IPS-NIHi11 (cell line): ENCODE measurements at regions not wholly inside any gene's neighbourhood (a gene's known extent, or its start where the extent isn't known, plus 50 kb on each side); places are given as distances from the start of the nearest gene placed in this dataset.

Experiments
- DNase-seq: peaks from one replicate; pipeline ENCODE4 v3.0.0; 2012; ENCODE audit warnings: mixed read lengths, low spot score

DNA sequence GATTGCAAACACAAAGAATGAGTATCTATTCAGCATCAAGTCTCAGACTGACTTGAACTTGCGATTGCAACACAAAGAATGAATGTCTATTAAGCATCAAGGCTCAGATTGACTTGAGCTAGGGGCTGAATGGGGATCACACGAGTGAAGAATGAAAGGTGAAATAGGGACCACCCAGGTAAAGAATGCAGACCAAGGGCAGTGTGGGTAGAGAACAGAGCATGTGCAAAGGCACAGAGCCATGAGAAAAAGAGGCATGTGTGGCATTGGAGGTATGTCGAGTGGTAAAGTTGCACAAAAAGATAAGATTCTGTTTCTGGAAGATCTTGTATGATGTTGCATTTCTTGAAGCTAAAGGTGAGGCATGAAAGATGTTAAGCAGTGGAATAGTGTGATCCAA, 119.4 kb upstream of the GPR149 start:
- DNase-seq, result no peak

DNA sequence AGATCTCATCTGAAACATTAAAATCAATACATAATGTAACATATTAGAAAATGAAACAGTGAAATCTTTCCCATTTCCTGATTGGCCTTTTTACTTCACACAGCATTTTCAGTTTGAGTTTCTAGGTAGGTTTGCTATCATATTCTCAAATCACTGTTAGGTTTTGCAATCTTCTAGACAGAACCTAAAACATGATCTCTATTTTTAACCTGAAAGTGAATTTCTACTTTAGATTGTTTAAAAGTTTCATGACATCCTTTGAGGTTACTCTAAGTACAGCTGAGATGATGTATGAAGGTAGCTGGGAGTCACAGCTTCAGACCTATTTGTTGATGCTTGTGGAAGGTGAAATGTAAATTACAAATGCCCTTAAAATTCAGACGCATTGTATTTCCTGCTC, 118.4 kb upstream of the GPR149 start:
- DNase-seq, result no peak

DNA sequence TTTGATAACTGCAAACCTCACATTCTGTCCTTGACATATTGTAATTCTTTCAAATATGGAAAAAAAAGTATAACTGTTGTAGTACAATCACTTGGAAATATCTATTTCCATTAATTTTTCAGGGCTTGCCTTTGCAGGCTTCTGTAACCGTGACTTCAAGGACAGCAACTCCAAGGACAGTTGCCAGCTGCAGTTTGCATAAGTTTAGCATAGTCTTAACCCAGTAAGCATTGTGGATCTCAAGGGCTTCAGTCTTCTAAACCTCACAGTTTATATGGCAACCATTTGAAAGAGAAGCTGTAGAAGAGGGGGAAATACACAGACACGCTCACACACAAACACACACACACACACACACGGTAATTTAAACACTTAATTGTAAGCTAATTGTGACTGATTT, 112.8 kb upstream of the GPR149 start:
- no peak for DNase-seq

DNA sequence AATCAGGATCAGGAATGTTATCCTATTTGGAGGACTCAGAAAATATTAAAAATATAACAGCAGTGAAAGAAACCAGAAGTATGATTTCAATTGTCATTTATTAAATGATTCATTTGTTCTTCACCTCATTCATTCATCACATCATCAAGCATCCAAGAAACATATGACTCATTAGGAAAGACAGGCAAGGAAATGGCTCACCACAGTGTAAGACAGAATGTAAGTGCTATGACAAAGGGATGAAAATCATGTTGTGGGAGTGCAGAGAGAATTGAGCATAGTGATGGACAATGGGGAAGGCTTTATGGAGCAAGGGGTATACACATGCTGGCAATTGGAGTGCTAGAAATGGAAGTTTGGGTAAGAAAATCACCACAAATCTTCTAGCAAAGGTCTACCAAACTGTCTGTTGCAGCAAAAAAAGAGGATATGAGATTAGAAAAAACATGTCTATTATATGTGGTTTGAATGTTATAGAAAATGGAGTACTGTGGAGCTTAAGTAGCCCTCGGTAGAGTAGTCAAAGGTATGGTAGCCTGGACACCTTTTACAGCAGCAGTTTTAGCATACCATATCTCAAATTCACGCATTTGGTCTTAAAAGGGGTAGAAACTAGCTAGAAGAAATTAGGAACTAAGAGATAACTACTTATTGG, 111.1 kb upstream of the GPR149 start:
- DNase-seq, result no peak

- no peak for DNase-seq
Measured at GRCh38 chr3:154538566-154539360, 108.8 kb upstream of the GPR149 start.

DNA sequence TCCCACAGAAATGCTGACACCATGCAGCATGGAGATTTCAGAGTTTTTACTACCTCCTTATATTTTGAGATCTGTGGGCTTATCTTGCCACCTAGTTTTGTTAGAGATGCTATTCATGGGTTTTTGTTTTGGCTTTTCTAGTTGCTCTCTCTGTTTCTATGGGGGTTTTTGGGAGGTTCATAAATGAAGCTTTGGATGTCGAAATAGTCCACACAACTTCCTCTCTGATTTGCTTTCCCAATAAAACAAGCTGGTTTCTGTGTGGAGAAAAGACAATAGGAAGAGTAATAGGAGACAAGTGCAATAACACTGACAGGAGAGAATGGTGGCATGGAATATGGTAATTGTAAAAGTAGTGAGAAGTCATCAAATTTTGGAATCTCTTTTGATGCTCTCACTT, 106.8 kb upstream of the GPR149 start:
- DNase-seq, result no peak

- no peak for DNase-seq
Measured at GRCh38 chr3:154522036-154522602, 92.1 kb upstream of the GPR149 start.

GRCh38 chr3:154517404-154517803, 87.4 kb upstream of the GPR149 start:
- DNase-seq, result no peak

DNA sequence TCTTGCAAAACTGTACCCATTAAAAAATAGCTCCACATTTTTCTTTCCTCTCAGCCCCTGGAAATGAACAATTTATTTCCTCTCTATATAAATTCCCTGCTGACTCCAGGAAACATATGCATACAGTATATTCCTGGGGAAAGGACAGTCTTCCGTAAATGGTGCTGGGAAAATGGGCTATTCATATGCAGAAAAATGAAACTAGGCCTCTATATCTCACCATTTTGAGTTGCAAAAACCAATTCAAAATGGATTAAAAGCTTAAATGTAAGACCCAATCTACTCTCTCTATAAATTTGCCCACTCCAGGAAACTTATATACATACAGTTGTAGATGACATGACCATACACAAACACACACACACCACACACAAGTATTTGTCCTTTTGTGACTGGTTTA, 85.9 kb upstream of the GPR149 start:
- no peak for DNase-seq

GRCh38 chr3:154510780-154511179, 80.8 kb upstream of the GPR149 start:
- DNase-seq, result peak; percentile 12

DNA sequence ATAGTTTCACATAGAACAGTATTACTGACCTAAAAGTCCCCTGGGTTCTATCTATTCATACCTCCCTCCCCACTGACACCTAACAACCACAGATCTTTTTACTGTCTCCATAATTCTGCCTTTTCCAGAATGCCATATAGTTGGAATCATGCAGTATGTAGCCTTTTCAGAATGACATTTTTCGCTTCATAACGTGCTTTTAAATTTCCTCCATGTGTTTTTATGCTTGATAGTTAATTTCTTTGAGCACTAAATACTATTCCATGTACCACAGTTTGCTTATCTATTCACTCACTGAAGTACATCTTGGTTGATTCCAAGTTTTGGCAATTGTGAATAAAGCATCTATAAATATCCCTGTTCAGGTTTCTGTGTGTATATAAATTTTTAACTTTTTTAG, 77.7 kb upstream of the GPR149 start:
- no peak for DNase-seq

DNA sequence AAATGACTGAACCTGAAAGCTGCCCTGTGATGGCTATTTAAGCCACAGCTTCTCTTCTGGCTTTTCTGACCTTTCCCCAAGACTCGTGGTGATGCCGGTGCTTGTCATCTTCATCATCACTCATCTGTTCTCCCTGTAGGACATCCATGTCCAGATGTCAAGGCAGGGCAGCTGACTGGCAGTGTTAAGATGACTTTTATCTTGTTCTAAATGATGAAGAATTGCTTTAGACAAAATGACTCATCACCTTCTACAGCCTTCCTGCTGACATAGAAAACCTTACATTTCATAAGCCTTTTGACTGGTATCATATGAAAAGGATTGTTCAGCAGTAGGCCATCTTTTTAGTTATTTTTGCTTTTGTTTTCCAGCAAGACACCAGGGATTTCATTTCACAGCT, 67.0 kb upstream of the GPR149 start:
- DNase-seq, result no peak

- DNase-seq, result no peak
Measured at GRCh38 chr3:154496540-154496939, 66.5 kb upstream of the GPR149 start.

- DNase-seq, result no peak
Measured at GRCh38 chr3:154486949-154487348, 57.0 kb upstream of the GPR149 start.

DNA sequence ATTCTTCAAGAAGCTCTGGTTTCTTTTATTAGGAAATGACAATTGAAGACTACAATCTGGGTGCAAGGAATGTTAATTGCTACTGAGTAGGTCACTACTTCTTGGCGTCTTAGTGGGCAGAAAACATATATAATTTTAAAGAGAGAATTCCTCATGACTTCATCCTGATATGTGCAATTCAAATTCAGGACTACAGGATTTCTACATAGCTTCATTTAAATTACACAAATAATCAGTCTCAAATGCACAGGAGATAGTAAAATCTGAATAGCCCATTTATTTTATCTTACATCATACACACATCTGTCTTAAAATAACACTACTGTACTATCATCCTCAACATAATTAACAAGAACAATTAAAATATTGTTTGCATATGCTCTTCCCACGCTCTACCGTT, 52.5 kb upstream of the GPR149 start:
- DNase-seq, result no peak

DNA sequence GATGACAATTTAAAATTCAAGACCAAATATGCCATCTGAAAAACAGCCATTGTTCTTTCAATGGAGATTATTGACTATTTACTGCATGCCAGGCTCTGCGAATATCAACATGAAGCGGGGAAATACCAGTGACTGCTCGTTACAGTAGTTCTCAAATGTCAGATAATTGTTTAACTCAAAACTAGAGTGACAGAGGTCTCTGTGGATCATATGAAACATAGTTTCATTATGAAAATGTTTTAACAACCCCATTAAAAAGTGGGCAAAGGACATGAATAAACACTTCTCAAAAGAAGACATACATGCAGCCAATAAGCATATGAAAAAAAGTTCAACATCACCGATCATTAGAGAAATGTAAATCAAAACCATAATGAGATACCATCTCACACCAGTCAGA, 50.0 kb upstream of the GPR149 start:
- no peak for DNase-seq
